ENCODE measurements at regions not wholly inside any gene's neighbourhood (a gene's known extent, or its start where the extent isn't known, plus 50 kb on each side); places are given as distances from the start of the nearest gene placed in this dataset.

DNA sequence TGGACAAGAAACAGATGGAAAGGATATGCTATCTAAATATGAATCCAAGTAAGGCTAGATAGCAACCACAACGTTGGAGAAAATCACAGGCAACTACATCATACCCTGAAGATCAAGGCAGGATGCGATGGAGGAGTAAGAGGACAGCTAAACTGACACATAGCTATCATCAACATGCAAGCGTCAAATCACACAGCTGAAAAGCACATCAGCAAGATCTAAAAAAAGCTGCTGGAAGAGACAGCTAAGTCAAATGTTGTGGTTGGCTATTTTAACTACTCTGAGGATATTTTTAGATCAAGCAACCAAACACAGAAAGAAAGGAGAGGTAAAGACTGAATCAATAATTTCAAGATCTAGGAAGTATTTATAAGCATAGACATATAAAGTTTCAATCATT, 466.9 kb downstream of the BRD1 start:
- Histone ChIP-seq H3K36me3 (ENCODE audit: control insufficient read depth in 1 of 2, insufficient read depth in 2 of 2, low read length in 2 of 2) (no peaks in the 10 kb centered on the region), H3K4me1 (ENCODE audit: control insufficient read depth in 1 of 2, insufficient read depth in 2 of 2, low read length in 2 of 2) (no peaks in the 10 kb centered on the region), H3K27ac (ENCODE audit: low read depth, low read length) (no peak overlapping the region), H3K4me3 (replicated peaks in 1 of 2; ENCODE audit: low read depth in 1 of 2, low read length in 2 of 2) (no peak overlapping the region), H3K9ac (ENCODE audit: low read length) (no peak overlapping the region), H3K79me2 (ENCODE audit: insufficient read depth, low read length) (no peaks in the 10 kb centered on the region), H3K4me2 (ENCODE audit: low read length) (no peak overlapping the region), H2AFZ (ENCODE audit: low read depth, low read length, poor library complexity, severe bottlenecking) (no peak overlapping the region), H3K9me2 (ENCODE audit: insufficient read depth) (no peaks in the 10 kb centered on the region), H3K27me3 (ENCODE audit: insufficient read depth, low read length) (peaks cover 56% of the 10 kb centered on the region), H3K9me3 (ENCODE audit: control insufficient read depth in 1 of 2, insufficient read depth in 1 of 2, low read depth in 1 of 2, low read length in 2 of 2) (no peaks in the 10 kb centered on the region), H4K20me1 (ENCODE audit: insufficient read depth) (no peaks in the 10 kb centered on the region; the same call in 1 of the 2 replicates)
- BruUV-seq (replicated peaks) = no TSS peak
- no peak for ATAC-seq
- RAD21 ChIA-PET (ENCODE audit: low non-redundant PET in 1 of 2, low total read pairs in 2 of 2, uncharacterized antibody in 2 of 2, unreplicated experiment in 2 of 2) = no interaction called here
- DNase-seq (ENCODE audit: low read depth, low spot score) = no peak
- intact Hi-C loops (cut with micrococcal nuclease) = no loop called here
- CTCF ChIA-PET = no interaction called here
- TF ChIP-seq FOSL1 (IDR thresholded peaks at IDR 0.05; ENCODE audit: low read depth) = no peak
- TF ChIP-seq YY1 (IDR thresholded peaks at IDR 0.05; ENCODE audit: extremely low read depth, insufficient replicate concordance, low read depth, low read length) = no peak
- TF ChIP-seq CBX3 (IDR thresholded peaks at IDR 0.05; ENCODE audit: low read depth) = no peak
- TF ChIP-seq ZNF274 (IDR thresholded peaks at IDR 0.05; ENCODE audit: low read depth, low read length) = no peak
- POLR2A ChIA-PET = no interaction called here

DNA sequence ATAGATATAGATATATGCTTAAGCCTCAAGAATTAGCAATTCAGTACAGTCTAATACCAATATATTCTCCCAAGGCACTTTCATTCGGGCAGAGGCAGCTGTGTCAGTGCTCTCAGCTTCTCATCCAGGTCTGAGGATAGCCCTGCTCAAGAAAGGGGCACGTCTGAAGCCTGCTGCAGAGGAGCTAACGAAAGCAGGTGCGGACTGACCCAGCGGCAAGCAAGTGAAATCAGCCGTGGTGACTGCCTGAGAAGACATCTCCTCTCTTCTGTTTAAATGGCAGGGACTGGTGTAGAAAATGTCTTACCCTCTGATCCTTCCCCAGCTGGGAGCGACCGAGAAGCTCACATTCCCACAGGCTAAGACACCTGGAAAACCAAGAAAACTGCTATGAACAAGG, 468.6 kb downstream of the BRD1 start:
- Histone ChIP-seq H3K79me2 (ENCODE audit: insufficient read depth, low read length) (no peaks in the 10 kb centered on the region), H3K4me1 (ENCODE audit: control insufficient read depth in 1 of 2, insufficient read depth in 2 of 2, low read length in 2 of 2) (no peaks in the 10 kb centered on the region), H3K4me2 (ENCODE audit: low read length) (no peak overlapping the region), H2AFZ (ENCODE audit: low read depth, low read length, poor library complexity, severe bottlenecking) (no peak overlapping the region), H3K36me3 (ENCODE audit: control insufficient read depth in 1 of 2, insufficient read depth in 2 of 2, low read length in 2 of 2) (no peaks in the 10 kb centered on the region), H3K4me3 (replicated peaks in 1 of 2; ENCODE audit: low read depth in 1 of 2, low read length in 2 of 2) (no peak overlapping the region), H3K27ac (ENCODE audit: low read depth, low read length) (no peak overlapping the region), H3K9me3 (ENCODE audit: control insufficient read depth in 1 of 2, insufficient read depth in 1 of 2, low read depth in 1 of 2, low read length in 2 of 2) (no peaks in the 10 kb centered on the region), H3K9me2 (ENCODE audit: insufficient read depth) (no peaks in the 10 kb centered on the region), H3K27me3 (ENCODE audit: insufficient read depth, low read length) (peaks cover 73% of the 10 kb centered on the region), H4K20me1 (ENCODE audit: insufficient read depth) (no peaks in the 10 kb centered on the region; the same call in 1 of the 2 replicates), H3K9ac (ENCODE audit: low read length) (no peak overlapping the region)
- DNase-seq (ENCODE audit: low read depth, low spot score) (no peak), ATAC-seq (no peak)
- intact Hi-C loops (cut with micrococcal nuclease) = no loop called here
- ChIA-PET RAD21 (ENCODE audit: low non-redundant PET in 1 of 2, low total read pairs in 2 of 2, uncharacterized antibody in 2 of 2, unreplicated experiment in 2 of 2) (no interaction called here), CTCF (no interaction called here), POLR2A (interaction anchor here (0.8 kb wide), 1 partner anchor 10 kb away, joined by 3 read pairs; no protein-coding TSS in a partner anchor)
- BruUV-seq (replicated peaks) = no TSS peak
- TF ChIP-seq, protein P1, sequence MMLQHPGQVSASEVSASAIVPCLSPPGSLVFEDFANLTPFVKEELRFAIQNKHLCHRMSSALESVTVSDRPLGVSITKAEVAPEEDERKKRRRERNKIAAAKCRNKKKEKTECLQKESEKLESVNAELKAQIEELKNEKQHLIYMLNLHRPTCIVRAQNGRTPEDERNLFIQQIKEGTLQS (IDR thresholded peaks at IDR 0.05) = no peak
- no peak for TF ChIP-seq CEBPB (IDR thresholded peaks at IDR 0.05; ENCODE audit: low read depth)
- no peak for TF ChIP-seq SIN3A (IDR thresholded peaks at IDR 0.05; ENCODE audit: low read depth)
- TF ChIP-seq, protein P2, sequence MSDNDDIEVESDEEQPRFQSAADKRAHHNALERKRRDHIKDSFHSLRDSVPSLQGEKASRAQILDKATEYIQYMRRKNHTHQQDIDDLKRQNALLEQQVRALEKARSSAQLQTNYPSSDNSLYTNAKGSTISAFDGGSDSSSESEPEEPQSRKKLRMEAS (IDR thresholded peaks at IDR 0.05) = no peak
- no peak for TF ChIP-seq CBX3 (IDR thresholded peaks at IDR 0.05; ENCODE audit: low read depth)
- TF ChIP-seq ELF1 (IDR thresholded peaks at IDR 0.05; ENCODE audit: borderline replicate concordance, low read depth) = no peak
- TF ChIP-seq, protein P3, sequence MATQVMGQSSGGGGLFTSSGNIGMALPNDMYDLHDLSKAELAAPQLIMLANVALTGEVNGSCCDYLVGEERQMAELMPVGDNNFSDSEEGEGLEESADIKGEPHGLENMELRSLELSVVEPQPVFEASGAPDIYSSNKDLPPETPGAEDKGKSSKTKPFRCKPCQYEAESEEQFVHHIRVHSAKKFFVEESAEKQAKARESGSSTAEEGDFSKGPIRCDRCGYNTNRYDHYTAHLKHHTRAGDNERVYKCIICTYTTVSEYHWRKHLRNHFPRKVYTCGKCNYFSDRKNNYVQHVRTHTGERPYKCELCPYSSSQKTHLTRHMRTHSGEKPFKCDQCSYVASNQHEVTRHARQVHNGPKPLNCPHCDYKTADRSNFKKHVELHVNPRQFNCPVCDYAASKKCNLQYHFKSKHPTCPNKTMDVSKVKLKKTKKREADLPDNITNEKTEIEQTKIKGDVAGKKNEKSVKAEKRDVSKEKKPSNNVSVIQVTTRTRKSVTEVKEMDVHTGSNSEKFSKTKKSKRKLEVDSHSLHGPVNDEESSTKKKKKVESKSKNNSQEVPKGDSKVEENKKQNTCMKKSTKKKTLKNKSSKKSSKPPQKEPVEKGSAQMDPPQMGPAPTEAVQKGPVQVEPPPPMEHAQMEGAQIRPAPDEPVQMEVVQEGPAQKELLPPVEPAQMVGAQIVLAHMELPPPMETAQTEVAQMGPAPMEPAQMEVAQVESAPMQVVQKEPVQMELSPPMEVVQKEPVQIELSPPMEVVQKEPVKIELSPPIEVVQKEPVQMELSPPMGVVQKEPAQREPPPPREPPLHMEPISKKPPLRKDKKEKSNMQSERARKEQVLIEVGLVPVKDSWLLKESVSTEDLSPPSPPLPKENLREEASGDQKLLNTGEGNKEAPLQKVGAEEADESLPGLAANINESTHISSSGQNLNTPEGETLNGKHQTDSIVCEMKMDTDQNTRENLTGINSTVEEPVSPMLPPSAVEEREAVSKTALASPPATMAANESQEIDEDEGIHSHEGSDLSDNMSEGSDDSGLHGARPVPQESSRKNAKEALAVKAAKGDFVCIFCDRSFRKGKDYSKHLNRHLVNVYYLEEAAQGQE (IDR thresholded peaks at IDR 0.05; ENCODE audit: low read depth) = no peak
- no peak for TF ChIP-seq SRF (IDR thresholded peaks at IDR 0.05; ENCODE audit: low read depth)
- no peak for TF ChIP-seq FOSL1 (IDR thresholded peaks at IDR 0.05; ENCODE audit: low read depth)
- no peak for TF ChIP-seq POLR2A (IDR thresholded peaks at IDR 0.05; ENCODE audit: borderline replicate concordance, extremely low read depth, insufficient read depth, insufficient read length)
- TF ChIP-seq TCF7L2 (IDR thresholded peaks at IDR 0.05; ENCODE audit: borderline replicate concordance, extremely low read depth, insufficient read depth, insufficient read length) = no peak
- TF ChIP-seq, protein P4, sequence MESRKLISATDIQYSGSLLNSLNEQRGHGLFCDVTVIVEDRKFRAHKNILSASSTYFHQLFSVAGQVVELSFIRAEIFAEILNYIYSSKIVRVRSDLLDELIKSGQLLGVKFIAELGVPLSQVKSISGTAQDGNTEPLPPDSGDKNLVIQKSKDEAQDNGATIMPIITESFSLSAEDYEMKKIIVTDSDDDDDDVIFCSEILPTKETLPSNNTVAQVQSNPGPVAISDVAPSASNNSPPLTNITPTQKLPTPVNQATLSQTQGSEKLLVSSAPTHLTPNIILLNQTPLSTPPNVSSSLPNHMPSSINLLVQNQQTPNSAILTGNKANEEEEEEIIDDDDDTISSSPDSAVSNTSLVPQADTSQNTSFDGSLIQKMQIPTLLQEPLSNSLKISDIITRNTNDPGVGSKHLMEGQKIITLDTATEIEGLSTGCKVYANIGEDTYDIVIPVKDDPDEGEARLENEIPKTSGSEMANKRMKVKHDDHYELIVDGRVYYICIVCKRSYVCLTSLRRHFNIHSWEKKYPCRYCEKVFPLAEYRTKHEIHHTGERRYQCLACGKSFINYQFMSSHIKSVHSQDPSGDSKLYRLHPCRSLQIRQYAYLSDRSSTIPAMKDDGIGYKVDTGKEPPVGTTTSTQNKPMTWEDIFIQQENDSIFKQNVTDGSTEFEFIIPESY (IDR thresholded peaks at IDR 0.05; ENCODE audit: extremely low read depth, insufficient replicate concordance, low read length) = no peak
- no peak for TF ChIP-seq EGR1 (IDR thresholded peaks at IDR 0.05; ENCODE audit: low read depth)
- TF ChIP-seq EZH2 (IDR thresholded peaks at IDR 0.05) = no peak
